HAP-1 (cell line): ENCODE measurements at regions not wholly inside any gene's neighbourhood (a gene's known extent, or its start where the extent isn't known, plus 50 kb on each side); places are given as distances from the start of the nearest gene placed in this dataset.

ENCODE experiments used
- DNase-seq, 2 experiments: peaks; one replicate each; pipeline ENCODE4 v3.0.0-alpha.2; 2016 to 2020; ENCODE audit warnings: low spot score in 2 of 2
- H3K27me3 ChIP-seq: fragments of 250-450 bp; sonication (Bioruptor Pico); 2 replicates; pipeline ENCODE4 v1.5.1; 2020; ENCODE audit warnings: low read depth, mild to moderate bottlenecking, moderate library complexity
- H3K36me3 ChIP-seq: fragments of 250-450 bp; sonication (Bioruptor Pico); replicated peaks from 2 replicates; pipeline ENCODE4 v1.5.1; 2020; ENCODE audit warnings: mild to moderate bottlenecking
- H3K4me1 ChIP-seq: fragments of 250-450 bp; sonication (Bioruptor Pico); 2 replicates; pipeline ENCODE4 v1.5.1; 2020; ENCODE audit warnings: mild to moderate bottlenecking
- H3K4me3 ChIP-seq: fragments of 250-450 bp; sonication (Bioruptor Pico); 2 replicates; pipeline ENCODE4 v1.5.1; 2020; ENCODE audit warnings: mild to moderate bottlenecking, moderate library complexity
- H3K9me3 ChIP-seq: fragments of 250-450 bp; sonication (Bioruptor Pico); 2 replicates; pipeline ENCODE4 v1.5.1; 2020; ENCODE audit warnings: mild to moderate bottlenecking, moderate library complexity
- in situ Hi-C: fragments of 300-500 bp; cut with MboI; formaldehyde crosslinking; loops from 3 replicates; pipeline ENCODE4 v1.14.3; 2020; ENCODE audit warnings: low sequenced_read_pairs, inconsistent platforms, mixed read lengths

GRCh38 chr4:100075486-100076270 lies 114.6 kb downstream of the DDIT4L start:
- in situ Hi-C loops: no loop called here
- no peak overlapping the region for H3K4me3 ChIP-seq
- DNase-seq: no peak

GRCh38 chr4:100075056-100075455 lies 115.2 kb downstream of the DDIT4L start:
- Histone ChIP-seq H3K9me3 (no peaks in the 10 kb centered on the region), H3K27me3 (no peaks in the 10 kb centered on the region), H3K4me3 (no peak overlapping the region), H3K4me1 (no peaks in the 10 kb centered on the region), H3K36me3 (no peaks in the 10 kb centered on the region)
- DNase-seq: no peak
- in situ Hi-C loops: no loop called here

More at GRCh38 chr4:100075486-100076270, 114.6 kb downstream of the DDIT4L start:
- Histone ChIP-seq H3K36me3 (no peaks in the 10 kb centered on the region), H3K27me3 (no peaks in the 10 kb centered on the region), H3K4me1 (no peaks in the 10 kb centered on the region), H3K9me3 (no peaks in the 10 kb centered on the region)

- DNase-seq: no peak
- in situ Hi-C loops: no loop called here
These were observed 118.8 kb downstream of the DDIT4L start for GRCh38 chr4:100071506-100071905.

GRCh38 chr4:100070868-100071267 lies 119.4 kb downstream of the DDIT4L start:
- H3K27me3 ChIP-seq: no peaks in the 10 kb centered on the region
- no peak for DNase-seq
- H3K9me3 ChIP-seq: no peaks in the 10 kb centered on the region
- H3K4me3 ChIP-seq: no peak overlapping the region
- no peaks in the 10 kb centered on the region for H3K4me1 ChIP-seq
- H3K36me3 ChIP-seq: no peaks in the 10 kb centered on the region
- in situ Hi-C loops: no loop called here

More at GRCh38 chr4:100071506-100071905, 118.8 kb downstream of the DDIT4L start:
- H3K4me3 ChIP-seq: no peak overlapping the region
- H3K4me1 ChIP-seq: no peaks in the 10 kb centered on the region
- no peaks in the 10 kb centered on the region for H3K9me3 ChIP-seq
- no peaks in the 10 kb centered on the region for H3K36me3 ChIP-seq
- H3K27me3 ChIP-seq: no peaks in the 10 kb centered on the region

- Histone ChIP-seq H3K4me1 (no peaks in the 10 kb centered on the region), H3K36me3 (no peaks in the 10 kb centered on the region), H3K27me3 (no peaks in the 10 kb centered on the region), H3K9me3 (no peaks in the 10 kb centered on the region), H3K4me3 (no peak overlapping the region)
- in situ Hi-C loops: no loop called here
- no peak for DNase-seq
These were observed 119.1 kb upstream of the H2AZ1 start for GRCh38 chr4:100069207-100069606.

GRCh38 chr4:100067255-100067654 lies 117.2 kb upstream of the H2AZ1 start:
- Histone ChIP-seq H3K27me3 (no peaks in the 10 kb centered on the region), H3K4me1 (no peaks in the 10 kb centered on the region), H3K9me3 (no peaks in the 10 kb centered on the region), H3K4me3 (no peak overlapping the region), H3K36me3 (no peaks in the 10 kb centered on the region)
- DNase-seq: no peak
- in situ Hi-C loops: no loop called here

- Histone ChIP-seq H3K4me1 (no peaks in the 10 kb centered on the region), H3K4me3 (no peak overlapping the region), H3K36me3 (no peaks in the 10 kb centered on the region), H3K9me3 (no peaks in the 10 kb centered on the region), H3K27me3 (no peaks in the 10 kb centered on the region)
- no peak for DNase-seq
- in situ Hi-C loops: no loop called here
These were observed 113.3 kb upstream of the H2AZ1 start for GRCh38 chr4:100063355-100063754.

- H3K27me3 ChIP-seq: no peaks in the 10 kb centered on the region
- H3K9me3 ChIP-seq: no peaks in the 10 kb centered on the region
- in situ Hi-C loops: no loop called here
- no peak for DNase-seq
- no peak overlapping the region for H3K4me3 ChIP-seq
- no peaks in the 10 kb centered on the region for H3K36me3 ChIP-seq
- no peaks in the 10 kb centered on the region for H3K4me1 ChIP-seq
These were observed 112.8 kb upstream of the H2AZ1 start for GRCh38 chr4:100062921-100063320.

- Histone ChIP-seq H3K36me3 (no peaks in the 10 kb centered on the region), H3K4me1 (no peaks in the 10 kb centered on the region), H3K27me3 (no peaks in the 10 kb centered on the region), H3K4me3 (no peak overlapping the region), H3K9me3 (no peaks in the 10 kb centered on the region)
- DNase-seq: no peak
- in situ Hi-C loops: no loop called here
These were observed 111.8 kb upstream of the H2AZ1 start for GRCh38 chr4:100061835-100062234.

GRCh38 chr4:100060765-100061416 lies 110.8 kb upstream of the H2AZ1 start:
- no peaks in the 10 kb centered on the region for H3K27me3 ChIP-seq
- H3K4me3 ChIP-seq: no peak overlapping the region
- H3K36me3 ChIP-seq: no peaks in the 10 kb centered on the region
- H3K4me1 ChIP-seq: no peaks in the 10 kb centered on the region
- in situ Hi-C loops: no loop called here
- no peak for DNase-seq
- H3K9me3 ChIP-seq: no peaks in the 10 kb centered on the region

GRCh38 chr4:100059467-100059866 lies 109.4 kb upstream of the H2AZ1 start:
- Histone ChIP-seq H3K4me1 (no peaks in the 10 kb centered on the region), H3K9me3 (no peaks in the 10 kb centered on the region), H3K4me3 (no peak overlapping the region), H3K27me3 (no peaks in the 10 kb centered on the region), H3K36me3 (no peaks in the 10 kb centered on the region)
- in situ Hi-C loops: no loop called here
- DNase-seq: no peak

GRCh38 chr4:100056701-100057100 lies 106.6 kb upstream of the H2AZ1 start:
- no peaks in the 10 kb centered on the region for H3K36me3 ChIP-seq
- no peaks in the 10 kb centered on the region for H3K9me3 ChIP-seq
- no peak for DNase-seq
- no peaks in the 10 kb centered on the region for H3K27me3 ChIP-seq
- no peak overlapping the region for H3K4me3 ChIP-seq
- in situ Hi-C loops: no loop called here
- no peaks in the 10 kb centered on the region for H3K4me1 ChIP-seq

GRCh38 chr4:100054071-100054470 lies 104.0 kb upstream of the H2AZ1 start:
- in situ Hi-C loops: no loop called here
- no peaks in the 10 kb centered on the region for H3K9me3 ChIP-seq
- no peak overlapping the region for H3K4me3 ChIP-seq
- no peaks in the 10 kb centered on the region for H3K27me3 ChIP-seq
- H3K36me3 ChIP-seq: no peaks in the 10 kb centered on the region
- H3K4me1 ChIP-seq: 0 out of 2 replicates have a peak, but pooled peaks cover 5% of the 10 kb centered on the region
- no peak for DNase-seq

- in situ Hi-C loops: no loop called here
These were observed 99.8 kb upstream of the H2AZ1 start for GRCh38 chr4:100049872-100050271.

More at GRCh38 chr4:100049872-100050271, 99.8 kb upstream of the H2AZ1 start:
- no peaks in the 10 kb centered on the region for H3K36me3 ChIP-seq
- H3K9me3 ChIP-seq: no peaks in the 10 kb centered on the region
- H3K27me3 ChIP-seq: no peaks in the 10 kb centered on the region
- H3K4me1 ChIP-seq: 0 out of 2 replicates have a peak, but pooled peaks cover 5% of the 10 kb centered on the region
- DNase-seq: no peak
- H3K4me3 ChIP-seq: no peak overlapping the region
